NCI-H2227 (cell line): ENCODE measurements at regions not wholly inside any gene's neighbourhood (a gene's known extent, or its start where the extent isn't known, plus 50 kb on each side); places are given as distances from the start of the nearest gene placed in this dataset.
A peak's percentile ranks its signal among the peaks of the same experiment; 100 is the strongest.

Experiments
- DNase-seq: peaks from one replicate; lab custom pipeline; 2025; ENCODE audit not compliant: unreplicated experiment; lab: John Stamatoyannopoulos, UW

- no peak for DNase-seq
These were observed 966.3 kb downstream of the DIAPH3 start for GRCh38 chr13:59197397-59197796.

- no peak for DNase-seq
These were observed 961.9 kb downstream of the DIAPH3 start for GRCh38 chr13:59201841-59202240.

- DNase-seq: no peak
These were observed 959.9 kb downstream of the DIAPH3 start for GRCh38 chr13:59203855-59204254.

GRCh38 chr13:59205501-59205900 lies 958.2 kb downstream of the DIAPH3 start:
- DNase-seq: no peak

- DNase-seq: no peak
These were observed 955.1 kb downstream of the DIAPH3 start for GRCh38 chr13:59208405-59209195.

GRCh38 chr13:59210543-59210942 lies 953.2 kb downstream of the DIAPH3 start:
- no peak for DNase-seq

GRCh38 chr13:59211606-59212005 lies 952.1 kb downstream of the DIAPH3 start:
- DNase-seq: no peak

- DNase-seq: no peak
These were observed 934.3 kb downstream of the DIAPH3 start for GRCh38 chr13:59229401-59229800.

- no peak for DNase-seq
These were observed 933.9 kb downstream of the DIAPH3 start for GRCh38 chr13:59229861-59230260.

- peak; percentile 58 for DNase-seq
These were observed 933.1 kb downstream of the DIAPH3 start for GRCh38 chr13:59230484-59231264.

- DNase-seq: peak; percentile 11
These were observed 927.3 kb downstream of the DIAPH3 start for GRCh38 chr13:59236309-59236919.

GRCh38 chr13:59236944-59237343 lies 926.8 kb downstream of the DIAPH3 start:
- no peak for DNase-seq

- DNase-seq: peak; percentile 23
These were observed 916.6 kb downstream of the DIAPH3 start for GRCh38 chr13:59247171-59247570.

GRCh38 chr13:59250336-59251189 lies 913.2 kb downstream of the DIAPH3 start:
- DNase-seq: peak; percentile 19

- no peak for DNase-seq
These were observed 904.3 kb downstream of the DIAPH3 start for GRCh38 chr13:59259165-59260000.

- DNase-seq: no peak
These were observed 901.7 kb downstream of the DIAPH3 start for GRCh38 chr13:59261928-59262488.

GRCh38 chr13:59263531-59263930 lies 900.2 kb downstream of the DIAPH3 start:
- DNase-seq: no peak

- no peak for DNase-seq
These were observed 897.2 kb downstream of the DIAPH3 start for GRCh38 chr13:59266478-59267063.

- no peak for DNase-seq
These were observed 894.3 kb downstream of the DIAPH3 start for GRCh38 chr13:59269476-59269875.
